ENCODE measurements at regions not wholly inside any gene's neighbourhood (a gene's known extent, or its start where the extent isn't known, plus 50 kb on each side); places are given as distances from the start of the nearest gene placed in this dataset.
A peak's percentile ranks its signal among the peaks of the same experiment; 100 is the strongest.
"Not testable (repeated sequence)": the region's sequence is repeated elsewhere in the genome, so short reads cannot be mapped to it uniquely, and the experiment has no call there.

DNA sequence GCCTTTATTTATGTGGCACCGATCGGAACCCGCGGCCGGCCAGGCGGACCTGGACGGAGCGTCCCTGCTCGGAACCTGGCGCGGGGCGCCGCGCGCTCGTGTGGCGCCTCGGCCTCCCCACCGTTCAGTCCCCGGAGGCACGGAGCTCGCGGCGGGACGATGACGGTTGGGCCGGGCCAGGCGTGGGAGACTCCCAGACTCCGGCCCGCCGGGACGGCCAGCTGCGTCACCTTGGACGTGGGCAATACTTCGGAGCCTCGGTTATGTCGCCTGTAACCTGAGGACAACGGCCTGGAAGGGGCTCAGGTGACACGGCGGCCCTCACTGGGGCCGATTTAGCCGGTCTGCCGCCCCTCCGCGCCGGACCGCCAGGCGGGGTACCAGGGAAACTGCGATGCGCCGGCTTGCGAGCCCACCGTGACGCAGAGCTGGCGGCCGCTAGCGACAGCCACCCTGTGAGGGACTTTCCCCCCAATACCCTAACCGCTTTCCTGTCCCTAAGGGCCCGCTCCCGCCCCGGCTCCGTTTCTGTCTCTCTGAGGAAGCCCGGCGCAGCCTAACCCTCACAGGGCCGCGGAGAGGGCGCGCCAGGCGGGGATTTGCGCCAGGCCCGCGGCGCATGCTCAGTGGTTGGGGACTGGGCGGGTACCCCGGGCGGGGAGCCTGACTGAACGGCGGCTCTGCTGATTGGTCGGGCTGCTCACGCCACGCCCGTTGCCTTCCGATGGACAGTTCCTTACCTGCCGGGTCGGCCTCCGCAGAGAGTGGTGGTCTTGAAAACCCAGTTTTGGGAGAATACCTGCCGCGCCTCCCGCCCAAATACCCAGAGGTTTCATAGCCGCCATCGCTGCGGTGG lies 109.5 kb upstream of the DOCK9 start:
- H2BK5ac ChIP-seq (ENCODE audit: low read length), result no peak overlapping the region
- H3K4ac ChIP-seq (ENCODE audit: low read length), result no peak overlapping the region
- no peaks in the 10 kb centered on the region for H3K79me1 ChIP-seq (ENCODE audit: low read depth, low read length)
- H2AFZ ChIP-seq (ENCODE audit: low read length), result peak overlapping the region; percentile 88
- no peaks in the 10 kb centered on the region for H3K9me3 ChIP-seq (replicated peaks in 1 of 2; ENCODE audit: control insufficient read depth in 2 of 2, insufficient read depth in 1 of 2, low read depth in 1 of 2, low read length in 2 of 2)
- H2BK120ac ChIP-seq (ENCODE audit: low read depth, low read length), result peak overlapping the region; percentile 40
- WGBS, 2 donors (ENCODE audit: extremely low coverage in 2 of 2, insufficient read length in 2 of 2, insufficient replicate concordance in 1 of 2), result no CpG with 5 or more reads among the region's 92 CpGs
- peak overlapping the region; percentile 84 for H2AK5ac ChIP-seq (ENCODE audit: low read depth, low read length)
- H3K14ac ChIP-seq (ENCODE audit: low read length), result peak overlapping the region; percentile 67
- H3K4me2 ChIP-seq (ENCODE audit: insufficient read depth, low read length, poor library complexity, severe bottlenecking), result peak overlapping the region; percentile 98
- H4K8ac ChIP-seq (ENCODE audit: low read depth, low read length), result no peak overlapping the region
- no peaks in the 10 kb centered on the region for H3K36me3 ChIP-seq (replicated peaks in 1 of 2; ENCODE audit: control insufficient read depth in 2 of 2, insufficient read depth in 2 of 2, low read length in 2 of 2)
- peak; percentile 77 for DNase-seq (ENCODE audit: low spot score)
- peak overlapping the region; percentile 61 for H2BK12ac ChIP-seq (ENCODE audit: low read length)
- H3K4me1 ChIP-seq (ENCODE audit: control insufficient read depth in 2 of 2, insufficient read depth in 1 of 2, low read depth in 1 of 2, low read length in 2 of 2), result peaks cover 0 to 9% of the 10 kb centered on the region in 2 donors
- no peak overlapping the region for H4K91ac ChIP-seq (ENCODE audit: low read depth, low read length, poor library complexity)
- peak overlapping the region; percentile 60 for H3K27ac ChIP-seq (replicated peaks; ENCODE audit: low read length)
- peak overlapping the region; percentile 87 for H3K23ac ChIP-seq (ENCODE audit: low read depth, low read length, poor library complexity)
- H3K4me3 ChIP-seq (ENCODE audit: low read length in 2 of 2), result peak overlapping the region; percentile 56 to 85
- peaks cover 9 to 69% (median 36%) of the 10 kb centered on the region in 3 experiments for H3K27me3 ChIP-seq (ENCODE audit: control insufficient read depth in 3 of 3, insufficient read depth in 3 of 3, low read depth in 1 of 3, low read length in 3 of 3)
- peak overlapping the region; percentile 94 for H3K18ac ChIP-seq (ENCODE audit: low read length)
- peak overlapping the region; percentile 85 for H3K9ac ChIP-seq (ENCODE audit: low read depth, low read length, poor library complexity)
- peak overlapping the region; percentile 40 for H2BK15ac ChIP-seq (ENCODE audit: low read length)

DNA sequence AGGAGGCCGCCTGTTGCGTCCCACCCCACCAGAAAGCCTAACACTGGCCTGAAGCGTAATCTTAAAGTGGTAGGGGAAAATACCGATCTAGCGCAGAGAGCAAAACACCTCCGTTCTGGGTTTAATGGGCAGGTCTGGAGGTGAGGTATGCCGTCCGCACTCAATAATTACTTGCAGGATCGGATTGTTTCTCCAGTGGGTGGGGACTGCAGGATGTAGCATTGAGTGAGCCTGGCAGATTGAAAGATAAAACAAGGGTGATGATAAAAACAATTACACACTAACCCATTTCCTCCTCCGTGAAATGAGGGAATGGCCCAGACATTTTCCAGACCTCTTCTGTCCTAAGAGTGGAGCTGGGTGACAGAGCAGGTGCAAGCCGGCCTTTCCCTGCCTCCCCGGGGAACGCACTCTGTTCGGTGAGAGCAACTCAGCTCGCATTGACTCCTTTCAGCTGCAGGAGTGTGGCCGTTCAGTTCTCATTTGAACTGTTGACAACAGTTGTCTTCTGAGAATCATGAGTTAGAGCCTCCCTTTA lies 110.2 kb upstream of the DOCK9 start:
- peak overlapping the region; percentile 88 for H2AFZ ChIP-seq (ENCODE audit: low read length)
- H3K4me1 ChIP-seq (ENCODE audit: control insufficient read depth in 2 of 2, insufficient read depth in 1 of 2, low read depth in 1 of 2, low read length in 2 of 2), result peaks cover 0 to 9% of the 10 kb centered on the region in 2 donors
- H3K4me2 ChIP-seq (ENCODE audit: insufficient read depth, low read length, poor library complexity, severe bottlenecking), result peak overlapping the region; percentile 98
- H2AK5ac ChIP-seq (ENCODE audit: low read depth, low read length), result no peak overlapping the region
- H4K91ac ChIP-seq (ENCODE audit: low read depth, low read length, poor library complexity), result no peak overlapping the region
- H3K4ac ChIP-seq (ENCODE audit: low read length), result no peak overlapping the region
- H2BK12ac ChIP-seq (ENCODE audit: low read length), result no peak overlapping the region
- H3K9ac ChIP-seq (ENCODE audit: low read depth, low read length, poor library complexity), result peak overlapping the region; percentile 85
- no peak overlapping the region for H3K14ac ChIP-seq (ENCODE audit: low read length)
- no peaks in the 10 kb centered on the region for H3K79me1 ChIP-seq (ENCODE audit: low read depth, low read length)
- peak overlapping the region; percentile 87 for H3K23ac ChIP-seq (ENCODE audit: low read depth, low read length, poor library complexity)
- H2BK120ac ChIP-seq (ENCODE audit: low read depth, low read length), result no peak overlapping the region
- peak overlapping the region; percentile 2 for H2BK15ac ChIP-seq (ENCODE audit: low read length)
- no peak overlapping the region for H3K27ac ChIP-seq (replicated peaks; ENCODE audit: low read length)
- H3K27me3 ChIP-seq (ENCODE audit: control insufficient read depth in 3 of 3, insufficient read depth in 3 of 3, low read depth in 1 of 3, low read length in 3 of 3), result peaks cover 9 to 63% (median 36%) of the 10 kb centered on the region in 3 experiments
- no peaks in the 10 kb centered on the region for H3K9me3 ChIP-seq (replicated peaks in 1 of 2; ENCODE audit: control insufficient read depth in 2 of 2, insufficient read depth in 1 of 2, low read depth in 1 of 2, low read length in 2 of 2)
- H3K18ac ChIP-seq (ENCODE audit: low read length), result peak overlapping the region; percentile 82
- DNase-seq (ENCODE audit: low spot score), result no peak
- no CpG with 5 or more reads among the region's 16 CpGs for WGBS, 2 donors (ENCODE audit: extremely low coverage in 2 of 2, insufficient read length in 2 of 2, insufficient replicate concordance in 1 of 2)
- peak overlapping the region; percentile 56 to 85 for H3K4me3 ChIP-seq (ENCODE audit: low read length in 2 of 2)
- no peak overlapping the region for H2BK5ac ChIP-seq (ENCODE audit: low read length)
- H4K8ac ChIP-seq (ENCODE audit: low read depth, low read length), result no peak overlapping the region
- H3K36me3 ChIP-seq (replicated peaks in 1 of 2; ENCODE audit: control insufficient read depth in 2 of 2, insufficient read depth in 2 of 2, low read length in 2 of 2), result no peaks in the 10 kb centered on the region

DNA sequence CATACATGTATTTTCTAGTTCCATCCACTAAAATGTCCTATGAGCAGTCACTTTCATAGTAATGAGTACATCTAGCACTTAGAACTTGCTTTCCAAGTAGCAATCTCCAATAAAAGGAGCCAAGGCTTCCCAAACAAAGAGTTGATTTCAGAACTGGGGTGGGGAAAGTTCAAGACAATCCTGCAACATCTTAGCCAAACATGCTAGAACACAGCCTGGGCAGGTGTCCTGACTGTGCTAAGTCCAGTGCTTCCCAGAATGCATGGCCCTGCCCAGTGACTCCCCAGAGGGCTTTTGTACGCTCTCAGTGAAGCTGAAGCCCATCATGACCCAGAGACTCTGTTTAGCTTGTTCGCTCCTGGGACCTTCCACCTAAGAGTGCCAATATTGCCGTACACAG lies 106.7 kb upstream of the UBAC2 start:
- Histone ChIP-seq H2BK5ac (ENCODE audit: low read length) (no peak overlapping the region), H3K27me3 (ENCODE audit: control insufficient read depth in 3 of 3, insufficient read depth in 3 of 3, low read depth in 1 of 3, low read length in 3 of 3) (peaks cover 0 to 15% (median 2%) of the 10 kb centered on the region in 3 experiments)
- no CpG with 5 or more reads among the region's 3 CpGs for WGBS, 2 donors (ENCODE audit: extremely low coverage in 2 of 2, insufficient read length in 2 of 2, insufficient replicate concordance in 1 of 2)

DNA sequence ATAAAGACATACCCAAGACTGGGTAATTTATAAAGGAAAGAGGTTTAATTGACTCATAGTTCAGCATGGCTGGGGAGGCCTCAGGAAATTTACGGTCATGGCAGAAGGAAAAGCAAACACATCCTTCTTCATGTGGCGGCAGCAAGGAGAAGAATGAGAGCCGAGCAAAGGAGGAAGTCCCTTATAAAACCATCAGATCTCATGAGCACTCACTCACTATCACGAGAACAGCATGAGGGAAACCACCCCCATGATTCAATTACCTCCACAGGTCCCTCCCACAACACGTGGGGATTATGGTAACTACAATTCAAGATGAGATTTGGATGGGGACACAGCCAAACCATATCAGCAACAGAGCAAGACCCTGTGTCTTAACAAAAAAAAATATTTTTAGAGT lies 98.8 kb upstream of the UBAC2 start:
- H3K9me3 ChIP-seq (replicated peaks in 1 of 2; ENCODE audit: control insufficient read depth in 2 of 2, insufficient read depth in 1 of 2, low read depth in 1 of 2, low read length in 2 of 2); H2BK120ac ChIP-seq (ENCODE audit: low read depth, low read length); H2BK5ac ChIP-seq (ENCODE audit: low read length); H4K91ac ChIP-seq (ENCODE audit: low read depth, low read length, poor library complexity); H3K23ac ChIP-seq (ENCODE audit: low read depth, low read length, poor library complexity); H2BK12ac ChIP-seq (ENCODE audit: low read length); H3K14ac ChIP-seq (ENCODE audit: low read length); H2BK15ac ChIP-seq (ENCODE audit: low read length); DNase-seq (ENCODE audit: low spot score); H3K4me1 ChIP-seq (ENCODE audit: control insufficient read depth in 2 of 2, insufficient read depth in 1 of 2, low read depth in 1 of 2, low read length in 2 of 2); H3K9ac ChIP-seq (ENCODE audit: low read depth, low read length, poor library complexity); H3K27me3 ChIP-seq (ENCODE audit: control insufficient read depth in 3 of 3, insufficient read depth in 3 of 3, low read depth in 1 of 3, low read length in 3 of 3); H3K36me3 ChIP-seq (replicated peaks in 1 of 2; ENCODE audit: control insufficient read depth in 2 of 2, insufficient read depth in 2 of 2, low read length in 2 of 2); H3K18ac ChIP-seq (ENCODE audit: low read length); H3K4me3 ChIP-seq (ENCODE audit: low read length in 2 of 2); H4K8ac ChIP-seq (ENCODE audit: low read depth, low read length); H3K79me1 ChIP-seq (ENCODE audit: low read depth, low read length); H2AK5ac ChIP-seq (ENCODE audit: low read depth, low read length); H2AFZ ChIP-seq (ENCODE audit: low read length); H3K4me2 ChIP-seq (ENCODE audit: insufficient read depth, low read length, poor library complexity, severe bottlenecking); H3K4ac ChIP-seq (ENCODE audit: low read length); H3K27ac ChIP-seq (replicated peaks; ENCODE audit: low read length): not testable (repeated sequence)
- WGBS, 2 donors (ENCODE audit: extremely low coverage in 2 of 2, insufficient read length in 2 of 2, insufficient replicate concordance in 1 of 2), result no CpG with 5 or more reads among the region's 5 CpGs

More for the DNA sequence above, 106.7 kb upstream of the UBAC2 start:
- Histone ChIP-seq H3K27ac (replicated peaks; ENCODE audit: low read length) (no peak overlapping the region), H3K9me3 (replicated peaks in 1 of 2; ENCODE audit: control insufficient read depth in 2 of 2, insufficient read depth in 1 of 2, low read depth in 1 of 2, low read length in 2 of 2) (no peaks in the 10 kb centered on the region), H3K4me1 (ENCODE audit: control insufficient read depth in 2 of 2, insufficient read depth in 1 of 2, low read depth in 1 of 2, low read length in 2 of 2) (peaks cover 0 to 2% of the 10 kb centered on the region in 2 donors), H2AK5ac (ENCODE audit: low read depth, low read length) (no peak overlapping the region), H2BK120ac (ENCODE audit: low read depth, low read length) (no peak overlapping the region), H3K4me2 (ENCODE audit: insufficient read depth, low read length, poor library complexity, severe bottlenecking) (no peak overlapping the region), H2BK15ac (ENCODE audit: low read length) (no peak overlapping the region), H3K23ac (ENCODE audit: low read depth, low read length, poor library complexity) (no peak overlapping the region), H3K9ac (ENCODE audit: low read depth, low read length, poor library complexity) (no peak overlapping the region), H3K36me3 (replicated peaks in 1 of 2; ENCODE audit: control insufficient read depth in 2 of 2, insufficient read depth in 2 of 2, low read length in 2 of 2) (no peaks in the 10 kb centered on the region), H3K4ac (ENCODE audit: low read length) (no peak overlapping the region), H3K14ac (ENCODE audit: low read length) (no peak overlapping the region), H4K91ac (ENCODE audit: low read depth, low read length, poor library complexity) (no peak overlapping the region), H3K18ac (ENCODE audit: low read length) (no peak overlapping the region), H2AFZ (ENCODE audit: low read length) (no peak overlapping the region), H4K8ac (ENCODE audit: low read depth, low read length) (no peak overlapping the region), H3K79me1 (ENCODE audit: low read depth, low read length) (no peaks in the 10 kb centered on the region), H2BK12ac (ENCODE audit: low read length) (no peak overlapping the region), H3K4me3 (ENCODE audit: low read length in 2 of 2) (no peak overlapping the region)
- no peak for DNase-seq (ENCODE audit: low spot score)

All from neuronal stem cell (in vitro differentiated cells).